ENCODE measurements at regions not wholly inside any gene's neighbourhood (a gene's known extent, or its start where the extent isn't known, plus 50 kb on each side); places are given as distances from the start of the nearest gene placed in this dataset.

DNA sequence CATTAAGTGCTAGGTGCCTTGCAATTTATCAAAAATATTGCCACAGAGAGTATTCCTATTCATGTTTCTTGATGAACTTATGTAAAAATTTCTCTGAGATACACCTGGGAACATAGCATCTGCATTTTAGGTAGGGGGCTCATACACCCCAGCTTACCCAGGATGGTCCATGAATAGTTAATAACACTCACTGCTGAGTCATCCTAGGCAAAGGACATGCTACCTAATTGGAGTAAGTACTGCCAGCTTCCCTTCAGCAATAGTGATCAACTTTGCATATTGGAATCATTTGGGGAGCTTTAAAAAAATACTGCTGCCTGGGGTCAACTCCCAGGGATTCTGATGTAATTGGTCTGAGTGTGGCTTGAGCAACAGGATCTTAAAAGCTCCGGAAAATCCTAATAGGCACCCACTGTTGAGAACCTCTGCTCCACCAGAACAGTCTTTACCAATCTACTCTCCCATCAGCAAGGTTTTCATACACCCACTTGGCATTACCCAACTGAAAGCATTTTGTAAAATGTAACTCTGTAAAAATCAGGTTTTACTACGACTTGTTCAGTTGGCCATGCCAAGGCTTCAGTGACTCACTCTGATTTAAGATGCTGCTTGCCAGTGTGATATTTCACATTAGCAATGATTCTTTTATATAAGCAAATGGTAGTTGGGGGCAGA, 67.2 kb upstream of the FNDC3A start:
- POLR2A ChIA-PET = no interaction called here
- H3K4me2 ChIP-seq (ENCODE audit: insufficient read depth, low read length) = no peak overlapping the region
- no peaks in the 10 kb centered on the region for H3K4me1 ChIP-seq (replicated peaks in 1 of 2; ENCODE audit: control insufficient read depth in 2 of 2, insufficient read depth in 2 of 2, low read length in 2 of 2)
- H3K4me3 ChIP-seq = no peak overlapping the region
- peaks cover 0 to 5% of the 10 kb centered on the region in 2 experiments; a peak in 2 of 5 replicates for H3K27me3 ChIP-seq (ENCODE audit: control insufficient read depth in 2 of 2, insufficient read depth in 2 of 2, low read length in 2 of 2)
- DNase-seq (ENCODE audit: extremely low read depth in 1 of 4, low spot score in 3 of 4) (no peak), ATAC-seq (no peak), FAIRE-seq (no peak)
- H2AFZ ChIP-seq (ENCODE audit: low read depth, low read length) = no peak overlapping the region
- no peak for TF ChIP-seq BRCA1 (IDR thresholded peaks at IDR 0.05)
- no peak for TF ChIP-seq BRCA1 (CRISPR knock-in tag; IDR thresholded peaks at IDR 0.05)
- TF ChIP-seq RBBP5 (IDR thresholded peaks at IDR 0.05; ENCODE audit: borderline replicate concordance, insufficient read depth, low read length, poor library complexity, severe bottlenecking) = no peak
- TF ChIP-seq ARNT (IDR thresholded peaks at IDR 0.05) = no peak
- no peak for TF ChIP-seq ZNF584 (CRISPR knock-in tag; IDR thresholded peaks at IDR 0.05; ENCODE audit: low read depth)
- TF ChIP-seq CBX2 (IDR thresholded peaks at IDR 0.05; ENCODE audit: insufficient read depth, low read length, poor library complexity, severe bottlenecking) = no peak
- no peak for TF ChIP-seq ZNF764 (CRISPR knock-in tag; IDR thresholded peaks at IDR 0.05; ENCODE audit: low read depth)
- TF ChIP-seq NR4A1 (CRISPR knock-in tag; IDR thresholded peaks at IDR 0.05) = no peak
- no peak for TF ChIP-seq NR4A1 (tag; IDR thresholded peaks at IDR 0.05)
- TF ChIP-seq ADNP (tag; IDR thresholded peaks at IDR 0.05) = no peak
- no peak for TF ChIP-seq SIN3B (IDR thresholded peaks at IDR 0.05; ENCODE audit: low read depth)
- no TSS peak for BruUV-seq (replicated peaks)
- no peak overlapping the region for H3K9ac ChIP-seq (ENCODE audit: insufficient read depth in 1 of 2, low read depth in 2 of 2, low read length in 2 of 2)
- H3K79me2 ChIP-seq (ENCODE audit: control insufficient read depth, insufficient read depth, low read length) = no peaks in the 10 kb centered on the region
- no peaks in the 10 kb centered on the region for H3K9me3 ChIP-seq (replicated peaks; ENCODE audit: control insufficient read depth, insufficient read depth, low read depth, low read length)
- 0% methylated on average over 2 of the region's 2 CpGs for WGBS (ENCODE audit: insufficient coverage, low coverage, missing lambda C conversion rate)
- H3K36me3 ChIP-seq (ENCODE audit: control insufficient read depth, insufficient read depth, low read length) = no peaks in the 10 kb centered on the region
- intact Hi-C loops (cut with micrococcal nuclease) (no loop called here), in situ Hi-C loops (cut with MboI) (no loop called here)
- CTCF ChIA-PET (ENCODE audit: low intra/inter-chr PET ratio) = no interaction called here
- H3K27ac ChIP-seq (ENCODE audit: extremely low read depth, low read depth, low read length) = no peak overlapping the region
- H4K20me1 ChIP-seq (replicated peaks; ENCODE audit: control insufficient read depth, insufficient read depth, low read length) = no peaks in the 10 kb centered on the region
- no peaks in the 10 kb centered on the region for H3K9me1 ChIP-seq (ENCODE audit: control insufficient read depth, insufficient read depth, low read length)

All from K562 (cell line).